Glutamatergic neuron (in vitro differentiated cells): ENCODE measurements at regions not wholly inside any gene's neighbourhood (a gene's known extent, or its start where the extent isn't known, plus 50 kb on each side); places are given as distances from the start of the nearest gene placed in this dataset.
"Not testable (repeated sequence)": the region's sequence is repeated elsewhere in the genome, so short reads cannot be mapped to it uniquely, and the experiment has no call there.

ENCODE experiments used
- DNase-seq: peaks from one replicate; pipeline ENCODE4 v3.0.0; 2022
- H3K27ac Mint-ChIP-seq: one replicate; pipeline ENCODE4 v1.8.0; 2020; ENCODE audit warnings: mild to moderate bottlenecking, mixed read lengths, inconsistent platforms; ENCODE audit not compliant: unreplicated experiment
- H3K27me3 Mint-ChIP-seq: one replicate; pipeline ENCODE4 v1.8.0; 2020; ENCODE audit warnings: mild to moderate bottlenecking, moderate library complexity, mixed read lengths, inconsistent platforms; ENCODE audit not compliant: unreplicated experiment
- H3K36me3 Mint-ChIP-seq: one replicate; pipeline ENCODE4 v1.8.0; 2020; ENCODE audit warnings: mild to moderate bottlenecking, mixed read lengths, inconsistent platforms; ENCODE audit not compliant: unreplicated experiment
- H3K4me1 Mint-ChIP-seq: one replicate; pipeline ENCODE4 v1.8.0; 2020; ENCODE audit warnings: mild to moderate bottlenecking, low read depth, mixed read lengths, inconsistent platforms; ENCODE audit not compliant: unreplicated experiment
- H3K4me3 Mint-ChIP-seq: one replicate; pipeline ENCODE4 v1.8.0; 2020; ENCODE audit warnings: mild to moderate bottlenecking, mixed read lengths, inconsistent platforms; ENCODE audit not compliant: unreplicated experiment
- H3K9me3 Mint-ChIP-seq: one replicate; pipeline ENCODE4 v1.8.0; 2020; ENCODE audit warnings: mild to moderate bottlenecking, moderate library complexity, mixed read lengths, inconsistent platforms; ENCODE audit not compliant: unreplicated experiment
- TF ChIP-seq, protein P1 (sequence below): fragments of 200-600 bp; sonication (generic); IDR thresholded peaks from one replicate; pipeline ENCODE4 v1.5.0; 2021; ENCODE audit not compliant: partially characterized antibody, unreplicated experiment

GRCh38 chr7:53473371-53473770 lies 437.9 kb downstream of the POM121L12 start:
- no peaks in the 10 kb centered on the region for H3K27me3 Mint-ChIP-seq
- TF ChIP-seq, protein P1, sequence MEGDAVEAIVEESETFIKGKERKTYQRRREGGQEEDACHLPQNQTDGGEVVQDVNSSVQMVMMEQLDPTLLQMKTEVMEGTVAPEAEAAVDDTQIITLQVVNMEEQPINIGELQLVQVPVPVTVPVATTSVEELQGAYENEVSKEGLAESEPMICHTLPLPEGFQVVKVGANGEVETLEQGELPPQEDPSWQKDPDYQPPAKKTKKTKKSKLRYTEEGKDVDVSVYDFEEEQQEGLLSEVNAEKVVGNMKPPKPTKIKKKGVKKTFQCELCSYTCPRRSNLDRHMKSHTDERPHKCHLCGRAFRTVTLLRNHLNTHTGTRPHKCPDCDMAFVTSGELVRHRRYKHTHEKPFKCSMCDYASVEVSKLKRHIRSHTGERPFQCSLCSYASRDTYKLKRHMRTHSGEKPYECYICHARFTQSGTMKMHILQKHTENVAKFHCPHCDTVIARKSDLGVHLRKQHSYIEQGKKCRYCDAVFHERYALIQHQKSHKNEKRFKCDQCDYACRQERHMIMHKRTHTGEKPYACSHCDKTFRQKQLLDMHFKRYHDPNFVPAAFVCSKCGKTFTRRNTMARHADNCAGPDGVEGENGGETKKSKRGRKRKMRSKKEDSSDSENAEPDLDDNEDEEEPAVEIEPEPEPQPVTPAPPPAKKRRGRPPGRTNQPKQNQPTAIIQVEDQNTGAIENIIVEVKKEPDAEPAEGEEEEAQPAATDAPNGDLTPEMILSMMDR: no peak
- H3K4me3 Mint-ChIP-seq: no peak overlapping the region
- H3K27ac Mint-ChIP-seq: no peak overlapping the region
- no peaks in the 10 kb centered on the region for H3K36me3 Mint-ChIP-seq
- no peaks in the 10 kb centered on the region for H3K4me1 Mint-ChIP-seq
- no peaks in the 10 kb centered on the region for H3K9me3 Mint-ChIP-seq
- DNase-seq: no peak

- H3K27ac Mint-ChIP-seq: no peak overlapping the region
- no peaks in the 10 kb centered on the region for H3K27me3 Mint-ChIP-seq
- H3K4me3 Mint-ChIP-seq: no peak overlapping the region
- no peaks in the 10 kb centered on the region for H3K4me1 Mint-ChIP-seq
- H3K36me3 Mint-ChIP-seq: no peaks in the 10 kb centered on the region
- DNase-seq: no peak
- TF ChIP-seq, protein P1: no peak
- no peaks in the 10 kb centered on the region for H3K9me3 Mint-ChIP-seq
These were observed 440.3 kb downstream of the POM121L12 start for GRCh38 chr7:53475776-53476175.

DNA sequence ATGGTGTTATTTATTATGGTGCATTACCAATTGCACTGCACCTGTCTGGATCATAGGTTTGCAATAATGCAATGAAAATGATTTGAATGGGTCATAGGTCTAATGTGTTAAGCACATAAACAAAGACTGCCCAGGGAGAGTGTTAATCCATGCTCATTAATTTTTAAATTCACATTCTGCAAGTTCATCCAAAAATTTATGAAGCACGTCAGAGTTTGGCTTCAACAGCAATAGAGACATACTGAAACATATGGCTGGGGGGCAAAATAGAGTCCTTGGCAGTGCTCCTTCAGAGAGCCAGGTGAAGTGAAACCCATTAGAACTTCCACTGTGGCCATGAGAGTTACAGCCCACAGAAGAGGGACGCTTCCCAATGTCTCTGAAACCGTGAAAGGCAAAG lies 441.1 kb downstream of the POM121L12 start:
- H3K4me3 Mint-ChIP-seq: no peak overlapping the region
- no peaks in the 10 kb centered on the region for H3K27me3 Mint-ChIP-seq
- H3K27ac Mint-ChIP-seq: no peak overlapping the region
- H3K36me3 Mint-ChIP-seq: no peaks in the 10 kb centered on the region
- DNase-seq: no peak
- TF ChIP-seq, protein P1: no peak
- no peaks in the 10 kb centered on the region for H3K4me1 Mint-ChIP-seq
- no peaks in the 10 kb centered on the region for H3K9me3 Mint-ChIP-seq

DNA sequence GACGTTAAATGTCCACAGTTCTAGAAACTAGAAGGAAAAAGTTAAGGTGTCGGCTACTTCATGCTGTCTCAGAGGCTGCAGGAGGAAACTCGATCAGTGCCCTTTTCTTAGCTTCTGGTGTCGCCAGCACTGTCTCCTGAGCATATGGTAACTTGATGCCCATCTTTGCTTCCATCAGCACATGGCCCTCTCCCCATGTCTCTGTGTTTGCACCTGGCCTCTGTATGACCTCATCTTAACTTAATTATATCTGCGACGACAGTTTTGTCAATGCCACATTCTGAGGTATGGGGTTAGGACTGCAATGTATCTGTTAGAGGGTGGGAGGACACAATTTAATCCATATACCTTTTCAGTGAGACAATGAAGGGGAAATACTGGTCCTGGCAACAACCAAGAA lies 449.9 kb downstream of the POM121L12 start:
- no peak overlapping the region for H3K4me3 Mint-ChIP-seq
- no peak overlapping the region for H3K27ac Mint-ChIP-seq
- no peak for DNase-seq
- no peaks in the 10 kb centered on the region for H3K27me3 Mint-ChIP-seq
- H3K36me3 Mint-ChIP-seq: no peaks in the 10 kb centered on the region
- H3K4me1 Mint-ChIP-seq: no peaks in the 10 kb centered on the region
- TF ChIP-seq, protein P1: no peak
- no peaks in the 10 kb centered on the region for H3K9me3 Mint-ChIP-seq

- H3K4me1 Mint-ChIP-seq: no peaks in the 10 kb centered on the region
- H3K9me3 Mint-ChIP-seq: no peaks in the 10 kb centered on the region
- no peaks in the 10 kb centered on the region for H3K27me3 Mint-ChIP-seq
- no peak overlapping the region for H3K27ac Mint-ChIP-seq
- H3K4me3 Mint-ChIP-seq: no peak overlapping the region
- no peaks in the 10 kb centered on the region for H3K36me3 Mint-ChIP-seq
- TF ChIP-seq, protein P1: no peak
- DNase-seq: no peak
These were observed 455.6 kb downstream of the POM121L12 start for GRCh38 chr7:53491051-53491450.

DNA sequence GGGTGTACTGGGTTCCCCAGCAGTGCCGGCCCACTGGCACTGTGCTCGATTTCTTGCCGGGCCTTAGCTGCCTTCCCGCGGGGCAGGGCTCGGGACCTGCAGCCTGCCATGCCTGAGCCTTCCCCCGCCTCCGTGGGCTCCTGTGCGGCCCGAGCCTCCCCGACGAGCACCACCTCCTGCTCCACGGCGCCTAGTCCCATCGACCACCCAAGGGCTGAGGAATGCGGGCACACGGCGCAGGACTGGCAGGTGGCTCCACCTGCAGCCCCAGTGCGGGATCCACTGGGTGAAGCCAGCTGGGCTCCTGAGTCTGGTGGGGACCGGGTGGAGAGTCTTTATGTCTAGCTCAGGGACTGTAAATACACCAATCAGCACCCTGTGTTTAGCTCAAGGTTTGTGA lies 459.7 kb downstream of the POM121L12 start:
- not testable (repeated sequence) for H3K4me3 Mint-ChIP-seq, H3K27ac Mint-ChIP-seq, H3K36me3 Mint-ChIP-seq, H3K9me3 Mint-ChIP-seq, H3K4me1 Mint-ChIP-seq, DNase-seq, H3K27me3 Mint-ChIP-seq
